CD4-positive, alpha-beta T cell (primary cell): ENCODE measurements at regions not wholly inside any gene's neighbourhood (a gene's known extent, or its start where the extent isn't known, plus 50 kb on each side); places are given as distances from the start of the nearest gene placed in this dataset.

Source experiments
- ATAC-seq: fragments of 200-7000 bp; cut with Tn5 transposase; one replicate; pipeline ENCODE4 v1.10.0; 2022; ENCODE audit warnings: mild to moderate bottlenecking; ENCODE audit not compliant: poor library complexity
- CTCF ChIA-PET: fragments of 350-600 bp; sonication (Branson Sonifier 250); formaldehyde crosslinking; loops from one replicate; lab custom pipeline; 2021; ENCODE audit warnings: antibody characterized with exemption, inconsistent platforms; lab: Charles Lee
- POLR2A ChIA-PET: fragments of 350-600 bp; sonication (Branson Sonifier 250); formaldehyde crosslinking; loops from one replicate; lab custom pipeline; 2021; ENCODE audit warnings: antibody characterized with exemption, inconsistent platforms; lab: Charles Lee
- DNase-seq, 14 experiments: peaks; one replicate each; pipeline ENCODE4 v3.0.0-alpha.2; 2013 to 2020; ENCODE audit warnings: mixed read lengths in 2 of 14
- H3K27ac ChIP-seq, 2 donors: one replicate each; pipeline versions ENCODE4 v1.5.1 to v1.7.0; 2013; ENCODE audit warnings: low read length in 2 of 2, low read depth in 1 of 2, mild to moderate bottlenecking in 1 of 2
- H3K27me3 ChIP-seq, 2 experiments: 1 replicate in 1 of 2; 2 replicates in 1 of 2; pipeline versions ENCODE4 v1.6.1 to v1.7.0; 2013; ENCODE audit warnings: low read length in 2 of 2, control low read depth in 1 of 2, mild to moderate bottlenecking in 1 of 2, moderate library complexity in 1 of 2; ENCODE audit not compliant: insufficient read depth in 2 of 2, control insufficient read depth in 1 of 2
- H3K36me3 ChIP-seq: one replicate; pipeline ENCODE4 v1.6.1; 2013; ENCODE audit warnings: low read length, control low read depth; ENCODE audit not compliant: insufficient read depth
- H3K4me1 ChIP-seq: one replicate; pipeline ENCODE4 v1.6.1; 2013; ENCODE audit warnings: low read length, control low read depth; ENCODE audit not compliant: insufficient read depth
- H3K4me3 ChIP-seq: one replicate; pipeline ENCODE4 v1.5.1; 2013; ENCODE audit warnings: mild to moderate bottlenecking, low read length, moderate library complexity
- H3K9me3 ChIP-seq, 2 experiments: 1 replicate in 1 of 2; 2 replicates in 1 of 2; pipeline versions ENCODE4 v1.6.1 to v1.7.0; 2013; ENCODE audit warnings: low read length in 2 of 2, mild to moderate bottlenecking in 2 of 2, control low read depth in 1 of 2, moderate library complexity in 1 of 2; ENCODE audit not compliant: control insufficient read depth in 1 of 2, insufficient read depth in 1 of 2
- H3K27ac Mint-ChIP-seq: one replicate; pipeline ENCODE4 v1.8.0; 2020; ENCODE audit warnings: mixed read lengths
- H3K27me3 Mint-ChIP-seq: one replicate; pipeline ENCODE4 v1.8.0; 2021; ENCODE audit warnings: mixed read lengths
- H3K36me3 Mint-ChIP-seq: one replicate; pipeline ENCODE4 v1.8.0; 2021; ENCODE audit warnings: low read depth, mixed read lengths
- H3K4me1 Mint-ChIP-seq: one replicate; pipeline ENCODE4 v1.8.0; 2021; ENCODE audit warnings: low read depth, mixed read lengths
- H3K4me3 Mint-ChIP-seq: one replicate; pipeline ENCODE4 v1.8.0; 2020; ENCODE audit warnings: mild to moderate bottlenecking, mixed read lengths
- H3K9me3 Mint-ChIP-seq: one replicate; pipeline ENCODE4 v1.8.0; 2020; ENCODE audit warnings: mixed read lengths
- intact Hi-C, 2 experiments: fragments of 100-400 bp; cut with DNase I in 1 of 2; cut with micrococcal nuclease in 1 of 2; formaldehyde crosslinking; loops; one replicate each; pipeline versions ENCODE4 v1.15.1 to v1.9.0; 2023 to 2025; cut with DNase I, micrococcal nuclease
- TF ChIP-seq, protein P1 (sequence below): fragments of 200-600 bp; IDR thresholded peaks from one replicate; pipeline ENCODE4 v1.8.0; 2022; ENCODE audit warnings: antibody characterized with exemption, mild to moderate bottlenecking

DNA sequence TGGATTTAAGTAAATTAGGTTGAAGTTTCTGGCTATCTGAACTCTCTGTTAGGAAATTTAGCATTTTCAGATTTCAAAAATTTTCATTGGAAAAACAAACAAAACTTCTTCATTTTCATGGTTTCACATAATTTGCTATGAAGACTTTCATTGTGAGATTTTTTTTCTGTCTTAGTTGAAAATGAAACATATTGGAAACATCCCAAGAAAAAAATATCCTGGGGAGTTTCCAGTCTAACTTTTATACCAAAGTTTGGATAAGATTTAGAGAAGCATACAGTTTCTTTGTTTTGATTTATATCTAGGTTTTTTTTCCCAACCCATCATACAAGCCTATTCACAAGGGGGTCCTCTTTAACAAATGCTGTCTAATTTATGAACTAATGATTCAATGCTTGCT lies 300.5 kb upstream of the SEMA3A start:
- POLR2A ChIA-PET: no interaction called here
- H3K36me3 ChIP-seq: no peaks in the 10 kb centered on the region
- Mint-ChIP-seq H3K4me3 (no peak overlapping the region), H3K36me3 (no peaks in the 10 kb centered on the region), H3K27ac (no peak overlapping the region), H3K9me3 (no peaks in the 10 kb centered on the region), H3K27me3 (no peaks in the 10 kb centered on the region), H3K4me1 (no peaks in the 10 kb centered on the region)
- no peaks in the 10 kb centered on the region for H3K9me3 ChIP-seq
- ATAC-seq (no peak), DNase-seq (no peak)
- H3K4me1 ChIP-seq: no peaks in the 10 kb centered on the region
- no peaks in the 10 kb centered on the region for H3K27me3 ChIP-seq
- TF ChIP-seq, protein P1, sequence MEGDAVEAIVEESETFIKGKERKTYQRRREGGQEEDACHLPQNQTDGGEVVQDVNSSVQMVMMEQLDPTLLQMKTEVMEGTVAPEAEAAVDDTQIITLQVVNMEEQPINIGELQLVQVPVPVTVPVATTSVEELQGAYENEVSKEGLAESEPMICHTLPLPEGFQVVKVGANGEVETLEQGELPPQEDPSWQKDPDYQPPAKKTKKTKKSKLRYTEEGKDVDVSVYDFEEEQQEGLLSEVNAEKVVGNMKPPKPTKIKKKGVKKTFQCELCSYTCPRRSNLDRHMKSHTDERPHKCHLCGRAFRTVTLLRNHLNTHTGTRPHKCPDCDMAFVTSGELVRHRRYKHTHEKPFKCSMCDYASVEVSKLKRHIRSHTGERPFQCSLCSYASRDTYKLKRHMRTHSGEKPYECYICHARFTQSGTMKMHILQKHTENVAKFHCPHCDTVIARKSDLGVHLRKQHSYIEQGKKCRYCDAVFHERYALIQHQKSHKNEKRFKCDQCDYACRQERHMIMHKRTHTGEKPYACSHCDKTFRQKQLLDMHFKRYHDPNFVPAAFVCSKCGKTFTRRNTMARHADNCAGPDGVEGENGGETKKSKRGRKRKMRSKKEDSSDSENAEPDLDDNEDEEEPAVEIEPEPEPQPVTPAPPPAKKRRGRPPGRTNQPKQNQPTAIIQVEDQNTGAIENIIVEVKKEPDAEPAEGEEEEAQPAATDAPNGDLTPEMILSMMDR: no peak
- no peak overlapping the region for H3K4me3 ChIP-seq
- H3K27ac ChIP-seq: no peak overlapping the region
- CTCF ChIA-PET: no interaction called here
- intact Hi-C loops: no loop called here

DNA sequence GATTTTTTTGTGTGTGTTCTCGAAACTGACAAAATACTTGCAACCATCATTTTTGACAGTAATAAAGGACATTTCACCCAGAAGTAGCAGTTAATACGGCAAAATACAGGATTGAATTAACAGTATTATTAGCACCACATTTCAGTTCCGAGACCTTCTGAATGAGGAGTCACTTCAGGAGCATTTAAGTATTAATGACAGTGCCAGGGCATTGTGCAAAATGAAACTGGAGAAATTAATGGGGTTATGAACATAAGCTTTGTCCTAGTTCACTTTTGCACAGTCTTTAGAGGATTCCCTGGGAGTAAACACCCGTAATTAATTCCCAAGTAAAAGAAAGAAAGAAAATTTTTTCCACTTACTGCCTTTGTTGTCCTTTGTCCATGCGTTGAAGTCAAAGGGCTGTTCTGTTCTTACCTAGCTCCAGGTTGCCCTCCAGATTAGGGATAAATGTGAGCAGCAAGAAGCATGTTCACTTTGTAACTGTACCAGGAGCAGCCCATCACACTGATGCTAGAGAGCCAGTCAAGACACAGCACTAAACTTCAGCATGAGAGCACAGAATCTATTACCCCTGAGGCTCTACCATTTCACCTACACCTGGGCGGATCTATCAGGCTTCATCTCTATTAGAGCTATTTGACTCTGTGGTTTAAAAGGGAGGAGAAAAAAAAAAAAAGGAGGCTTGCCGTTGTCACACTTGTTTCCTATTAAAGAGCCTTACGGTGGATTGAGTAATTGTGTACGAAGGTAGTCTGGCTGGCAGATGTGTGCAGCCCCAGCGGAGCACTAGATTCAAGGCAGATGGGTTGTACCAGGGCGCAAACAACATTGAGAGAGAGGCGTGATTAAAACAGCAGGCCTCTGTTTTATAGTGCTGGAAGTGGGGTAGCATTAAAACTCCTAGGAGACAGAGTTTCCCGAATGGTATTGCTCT lies 297.8 kb upstream of the SEMA3A start:
- POLR2A ChIA-PET: no interaction called here
- H3K27ac Mint-ChIP-seq: no peak overlapping the region
- no peak overlapping the region for H3K4me3 ChIP-seq
- TF ChIP-seq, protein P1: no peak
- CTCF ChIA-PET: no interaction called here
- intact Hi-C loops: no loop called here
- H3K4me1 Mint-ChIP-seq: no peaks in the 10 kb centered on the region
- H3K4me3 Mint-ChIP-seq: no peak overlapping the region
- DNase-seq (no peak), ATAC-seq (no peak)
- no peaks in the 10 kb centered on the region for H3K9me3 ChIP-seq
- no peaks in the 10 kb centered on the region for H3K36me3 ChIP-seq
- H3K27ac ChIP-seq: no peak overlapping the region
- no peaks in the 10 kb centered on the region for H3K27me3 ChIP-seq
- H3K9me3 Mint-ChIP-seq: no peaks in the 10 kb centered on the region
- H3K36me3 Mint-ChIP-seq: no peaks in the 10 kb centered on the region
- no peaks in the 10 kb centered on the region for H3K4me1 ChIP-seq
- no peaks in the 10 kb centered on the region for H3K27me3 Mint-ChIP-seq

DNA sequence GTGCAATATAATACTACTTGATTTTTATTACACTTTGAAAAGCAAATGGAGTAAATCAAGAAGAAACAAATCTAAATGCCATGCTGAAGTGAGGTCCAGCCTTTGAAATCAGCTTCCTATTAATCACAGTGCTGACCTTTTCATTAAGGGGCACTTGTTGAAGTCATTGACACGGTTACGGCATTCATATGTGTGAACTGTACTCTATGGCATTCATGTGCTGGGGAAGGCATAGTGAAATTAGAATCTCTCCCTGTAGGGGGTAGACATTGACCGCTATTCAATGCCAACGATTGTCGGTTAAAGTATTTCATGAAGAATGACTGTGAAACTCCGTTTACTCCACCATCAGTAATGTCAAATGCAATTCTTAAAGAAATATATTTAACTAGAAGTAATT lies 296.1 kb upstream of the SEMA3A start:
- no peaks in the 10 kb centered on the region for H3K9me3 ChIP-seq
- H3K9me3 Mint-ChIP-seq: no peaks in the 10 kb centered on the region
- ChIA-PET POLR2A (no interaction called here), CTCF (no interaction called here)
- ATAC-seq: no peak
- no peaks in the 10 kb centered on the region for H3K36me3 ChIP-seq
- H3K36me3 Mint-ChIP-seq: no peaks in the 10 kb centered on the region
- intact Hi-C loops: no loop called here
- no peak overlapping the region for H3K4me3 ChIP-seq
- no peak overlapping the region for H3K4me3 Mint-ChIP-seq
- no peak overlapping the region for H3K27ac Mint-ChIP-seq
- H3K4me1 Mint-ChIP-seq: no peaks in the 10 kb centered on the region
- no peaks in the 10 kb centered on the region for H3K27me3 Mint-ChIP-seq
- DNase-seq: no peak
- TF ChIP-seq, protein P1: no peak
- no peaks in the 10 kb centered on the region for H3K27me3 ChIP-seq
- no peak overlapping the region for H3K27ac ChIP-seq
- H3K4me1 ChIP-seq: no peaks in the 10 kb centered on the region
